ENCODE measurements at regions not wholly inside any gene's neighbourhood (a gene's known extent, or its start where the extent isn't known, plus 50 kb on each side); places are given as distances from the start of the nearest gene placed in this dataset.

GRCh38 chr6:164095056-164095455 is 680.5 kb downstream of the QKI start:
- no peak for TF ChIP-seq CTCF (IDR thresholded peaks at IDR 0.05 in 4 of 5, conservative IDR thresholded peaks at IDR 0.05 in 1 of 5)
- no peak for TF ChIP-seq POLR2A (IDR thresholded peaks at IDR 0.05)

Data from gastrocnemius medialis (tissue), 4 donors.